Ovary (tissue), 3 donors: ENCODE measurements at regions not wholly inside any gene's neighbourhood (a gene's known extent, or its start where the extent isn't known, plus 50 kb on each side); places are given as distances from the start of the nearest gene placed in this dataset.

Experiments used
- POLR2A ChIP-seq: fragments of 450-650 bp; IDR thresholded peaks from one replicate; pipeline ENCODE4 v1.6.1; 2017; ENCODE audit warnings: antibody characterized with exemption, mild to moderate bottlenecking, moderate library complexity
- TF ChIP-seq, protein P1 (sequence below), 3 donors: fragments of 450-650 bp in 2 of 3; fragments of 200-600 bp in 1 of 3; IDR thresholded peaks; one replicate each; pipeline versions ENCODE4 v1.5.1 to v1.8.0; 2016 to 2022; ENCODE audit warnings: antibody characterized with exemption in 3 of 3, mild to moderate bottlenecking in 1 of 3
- donor health status: DM: no; HTN: no; CAD: no.

DNA sequence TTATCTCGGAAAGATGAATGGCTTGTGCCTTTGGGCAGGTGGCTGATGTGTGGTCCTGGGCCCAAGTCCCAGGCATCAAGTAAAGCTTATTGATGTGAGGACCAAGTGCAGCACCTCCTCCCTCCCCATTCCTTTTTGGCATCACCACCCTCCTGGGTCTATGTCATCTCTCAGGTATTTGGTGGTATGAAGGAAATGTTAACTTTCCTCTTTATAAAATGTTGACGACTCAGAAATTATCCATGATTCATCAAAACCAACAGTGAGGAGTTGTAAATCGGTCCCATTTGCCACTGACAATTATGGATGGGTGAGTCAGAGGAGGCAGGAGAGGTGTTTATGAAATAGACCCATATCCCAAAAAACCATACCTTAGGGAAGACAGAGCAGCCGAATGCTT lies 229.4 kb upstream of the GATB start:
- TF ChIP-seq POLR2A, result no peak
- TF ChIP-seq, protein P1, sequence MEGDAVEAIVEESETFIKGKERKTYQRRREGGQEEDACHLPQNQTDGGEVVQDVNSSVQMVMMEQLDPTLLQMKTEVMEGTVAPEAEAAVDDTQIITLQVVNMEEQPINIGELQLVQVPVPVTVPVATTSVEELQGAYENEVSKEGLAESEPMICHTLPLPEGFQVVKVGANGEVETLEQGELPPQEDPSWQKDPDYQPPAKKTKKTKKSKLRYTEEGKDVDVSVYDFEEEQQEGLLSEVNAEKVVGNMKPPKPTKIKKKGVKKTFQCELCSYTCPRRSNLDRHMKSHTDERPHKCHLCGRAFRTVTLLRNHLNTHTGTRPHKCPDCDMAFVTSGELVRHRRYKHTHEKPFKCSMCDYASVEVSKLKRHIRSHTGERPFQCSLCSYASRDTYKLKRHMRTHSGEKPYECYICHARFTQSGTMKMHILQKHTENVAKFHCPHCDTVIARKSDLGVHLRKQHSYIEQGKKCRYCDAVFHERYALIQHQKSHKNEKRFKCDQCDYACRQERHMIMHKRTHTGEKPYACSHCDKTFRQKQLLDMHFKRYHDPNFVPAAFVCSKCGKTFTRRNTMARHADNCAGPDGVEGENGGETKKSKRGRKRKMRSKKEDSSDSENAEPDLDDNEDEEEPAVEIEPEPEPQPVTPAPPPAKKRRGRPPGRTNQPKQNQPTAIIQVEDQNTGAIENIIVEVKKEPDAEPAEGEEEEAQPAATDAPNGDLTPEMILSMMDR (IDR thresholded peaks at IDR 0.05), result no peak
